ENCODE measurements at regions not wholly inside any gene's neighbourhood (a gene's known extent, or its start where the extent isn't known, plus 50 kb on each side); places are given as distances from the start of the nearest gene placed in this dataset.
"Not testable (repeated sequence)": the region's sequence is repeated elsewhere in the genome, so short reads cannot be mapped to it uniquely, and the experiment has no call there.

DNA sequence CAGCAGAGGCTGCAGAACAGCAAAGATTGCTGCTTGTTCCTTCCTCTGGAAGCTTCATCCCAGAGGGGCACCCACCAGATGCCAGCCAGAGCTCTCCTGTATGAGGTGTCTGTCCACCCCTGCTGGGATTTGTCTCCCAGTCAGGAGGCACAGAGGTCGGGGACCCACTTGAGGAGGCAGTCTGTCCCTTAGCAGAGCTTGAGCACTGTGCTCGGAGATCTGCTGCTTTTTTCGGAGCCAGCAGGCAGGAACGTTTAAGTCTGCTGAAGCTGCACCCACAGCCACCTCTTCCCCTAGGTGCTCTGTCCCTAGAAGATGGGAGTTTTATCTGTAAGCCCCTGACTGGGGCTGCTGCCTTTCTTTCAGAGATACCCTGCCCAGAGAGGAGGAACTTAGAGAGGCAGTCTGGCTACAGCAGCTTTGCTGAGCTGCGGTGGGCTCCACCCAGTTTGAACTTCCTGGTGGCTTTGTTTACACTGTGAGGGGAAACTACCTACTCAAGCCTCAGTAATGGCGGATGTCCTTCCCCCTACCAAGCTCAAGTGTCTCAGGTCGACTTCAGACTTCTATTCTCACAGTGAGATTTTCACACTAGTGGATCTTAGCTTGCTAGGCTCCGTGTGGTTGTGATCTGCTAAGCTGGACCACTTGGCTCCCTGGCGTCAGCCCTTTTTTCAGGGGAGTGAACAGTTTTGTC lies 101.8 kb upstream of the GLRA1 start:
- TF ChIP-seq EZH2 (IDR thresholded peaks at IDR 0.05), result not testable (repeated sequence)
- TF ChIP-seq, protein P1, sequence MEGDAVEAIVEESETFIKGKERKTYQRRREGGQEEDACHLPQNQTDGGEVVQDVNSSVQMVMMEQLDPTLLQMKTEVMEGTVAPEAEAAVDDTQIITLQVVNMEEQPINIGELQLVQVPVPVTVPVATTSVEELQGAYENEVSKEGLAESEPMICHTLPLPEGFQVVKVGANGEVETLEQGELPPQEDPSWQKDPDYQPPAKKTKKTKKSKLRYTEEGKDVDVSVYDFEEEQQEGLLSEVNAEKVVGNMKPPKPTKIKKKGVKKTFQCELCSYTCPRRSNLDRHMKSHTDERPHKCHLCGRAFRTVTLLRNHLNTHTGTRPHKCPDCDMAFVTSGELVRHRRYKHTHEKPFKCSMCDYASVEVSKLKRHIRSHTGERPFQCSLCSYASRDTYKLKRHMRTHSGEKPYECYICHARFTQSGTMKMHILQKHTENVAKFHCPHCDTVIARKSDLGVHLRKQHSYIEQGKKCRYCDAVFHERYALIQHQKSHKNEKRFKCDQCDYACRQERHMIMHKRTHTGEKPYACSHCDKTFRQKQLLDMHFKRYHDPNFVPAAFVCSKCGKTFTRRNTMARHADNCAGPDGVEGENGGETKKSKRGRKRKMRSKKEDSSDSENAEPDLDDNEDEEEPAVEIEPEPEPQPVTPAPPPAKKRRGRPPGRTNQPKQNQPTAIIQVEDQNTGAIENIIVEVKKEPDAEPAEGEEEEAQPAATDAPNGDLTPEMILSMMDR (IDR thresholded peaks at IDR 0.05), result not testable (repeated sequence)
